Superior temporal gyrus (tissue), 1 donor: ENCODE measurements at regions not wholly inside any gene's neighbourhood (a gene's known extent, or its start where the extent isn't known, plus 50 kb on each side); places are given as distances from the start of the nearest gene placed in this dataset.

Experiments
- DNase-seq: peaks from one replicate; pipeline ENCODE4 v3.0.0-alpha.2; 2016; ENCODE audit errors: extremely low spot score

DNA sequence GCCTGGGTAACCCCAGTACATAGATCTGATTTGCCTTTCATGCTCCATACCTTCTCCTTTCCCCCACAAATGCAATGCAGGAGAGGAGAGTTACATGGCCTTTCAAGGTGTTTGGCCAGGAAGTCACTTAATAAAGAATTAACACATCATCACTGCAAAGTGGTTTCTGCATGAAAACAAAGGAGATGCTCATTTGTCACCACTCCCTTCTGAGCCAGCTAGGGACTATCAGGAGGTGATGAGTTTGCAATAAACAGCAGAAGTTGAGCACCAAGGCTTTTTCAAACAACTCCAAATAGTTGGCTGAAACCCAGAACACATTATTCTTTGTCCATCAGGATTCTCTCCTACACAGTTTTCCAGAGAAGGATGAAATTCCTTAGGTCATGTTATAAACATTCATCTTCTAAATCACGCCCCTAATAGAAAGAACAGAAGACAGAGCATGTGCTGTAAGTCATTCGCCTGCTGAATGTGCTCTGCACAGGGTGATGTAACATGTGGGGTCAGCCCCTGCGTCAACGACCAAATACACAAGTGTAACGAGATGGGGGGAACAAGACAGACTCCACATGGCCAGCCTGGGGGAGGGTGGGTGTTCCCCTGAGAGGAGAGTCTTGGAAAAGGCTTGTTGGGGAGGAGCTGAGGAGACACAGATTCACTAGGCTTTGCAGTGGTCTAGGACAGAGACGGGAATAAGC is 87.3 kb upstream of the RMDN2 start:
- no peak for DNase-seq

- no peak for DNase-seq
These were observed 86.4 kb upstream of the RMDN2 start for GRCh38 chr2:37838541-37839167.

DNA sequence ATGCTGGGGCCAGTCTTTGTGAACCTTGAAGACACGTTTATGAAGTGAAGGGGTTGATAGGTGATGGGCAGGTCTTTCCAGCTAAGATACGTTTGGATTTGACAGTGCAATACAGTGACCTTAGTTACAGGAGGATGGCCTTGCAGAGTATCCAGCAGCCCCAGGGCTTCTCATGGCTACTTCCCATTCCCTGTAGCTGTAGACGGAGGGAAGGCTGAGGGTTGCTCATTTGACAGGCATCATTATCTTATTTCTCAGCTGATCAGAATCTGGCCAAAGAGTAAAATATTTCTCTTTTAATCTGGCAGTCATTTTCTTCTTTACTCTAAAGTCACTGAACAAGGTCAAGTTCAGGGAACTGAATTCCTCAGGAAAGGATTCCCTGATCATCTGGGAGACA is 85.1 kb upstream of the RMDN2 start:
- no peak for DNase-seq

GRCh38 chr2:37842732-37843440 is 82.2 kb upstream of the RMDN2 start:
- DNase-seq, result no peak

GRCh38 chr2:37843556-37843955 is 81.5 kb upstream of the RMDN2 start:
- DNase-seq, result no peak

DNA sequence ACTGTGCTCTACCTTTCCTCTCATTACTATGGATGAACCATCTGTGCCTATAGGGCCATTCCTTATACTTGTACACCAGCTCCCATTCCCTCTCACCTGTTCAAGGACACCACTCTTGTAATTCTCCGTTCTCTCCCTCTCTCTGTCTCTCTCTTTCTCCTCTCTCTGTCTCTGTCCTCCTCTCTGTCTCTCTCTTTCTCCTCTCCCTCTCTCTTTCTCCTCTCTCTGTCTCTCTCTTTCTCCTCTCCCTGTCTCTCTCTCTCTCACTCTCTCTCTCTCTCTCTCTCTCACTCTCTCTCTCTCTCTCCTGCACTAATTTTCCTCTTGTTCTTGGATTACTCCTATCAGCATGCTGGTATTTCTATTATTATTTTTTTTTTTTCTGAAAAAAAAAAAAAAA is 78.9 kb upstream of the RMDN2 start:
- DNase-seq, result no peak

- no peak for DNase-seq
These were observed 77.3 kb upstream of the RMDN2 start for GRCh38 chr2:37847792-37848191.

- DNase-seq, result no peak
These were observed 76.6 kb upstream of the RMDN2 start for GRCh38 chr2:37848451-37848850.

DNA sequence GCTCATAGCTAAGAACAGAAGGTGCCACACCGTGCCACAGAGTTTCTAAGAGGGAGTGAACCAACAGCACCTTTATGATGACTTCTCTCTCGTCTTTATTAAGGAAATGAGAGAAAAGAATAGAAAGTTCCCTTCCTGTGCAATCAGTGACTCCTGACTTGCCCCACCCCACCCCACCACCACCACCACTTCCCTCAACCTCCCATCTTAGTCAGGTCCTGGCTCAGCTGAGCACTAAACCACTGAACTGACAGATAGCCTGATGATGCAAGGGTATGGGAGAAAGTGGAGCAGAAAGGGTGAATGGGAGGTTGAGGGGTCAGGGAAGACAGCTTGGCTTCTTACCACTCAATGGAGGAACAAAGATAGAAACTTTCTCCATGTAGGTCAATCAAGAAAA is 75.2 kb upstream of the RMDN2 start:
- no peak for DNase-seq

- no peak for DNase-seq
These were observed 73.7 kb upstream of the RMDN2 start for GRCh38 chr2:37851428-37851827.

- no peak for DNase-seq
These were observed 73.1 kb upstream of the RMDN2 start for GRCh38 chr2:37851828-37852584.

GRCh38 chr2:37852585-37853014 is 72.5 kb upstream of the RMDN2 start:
- no peak for DNase-seq

DNA sequence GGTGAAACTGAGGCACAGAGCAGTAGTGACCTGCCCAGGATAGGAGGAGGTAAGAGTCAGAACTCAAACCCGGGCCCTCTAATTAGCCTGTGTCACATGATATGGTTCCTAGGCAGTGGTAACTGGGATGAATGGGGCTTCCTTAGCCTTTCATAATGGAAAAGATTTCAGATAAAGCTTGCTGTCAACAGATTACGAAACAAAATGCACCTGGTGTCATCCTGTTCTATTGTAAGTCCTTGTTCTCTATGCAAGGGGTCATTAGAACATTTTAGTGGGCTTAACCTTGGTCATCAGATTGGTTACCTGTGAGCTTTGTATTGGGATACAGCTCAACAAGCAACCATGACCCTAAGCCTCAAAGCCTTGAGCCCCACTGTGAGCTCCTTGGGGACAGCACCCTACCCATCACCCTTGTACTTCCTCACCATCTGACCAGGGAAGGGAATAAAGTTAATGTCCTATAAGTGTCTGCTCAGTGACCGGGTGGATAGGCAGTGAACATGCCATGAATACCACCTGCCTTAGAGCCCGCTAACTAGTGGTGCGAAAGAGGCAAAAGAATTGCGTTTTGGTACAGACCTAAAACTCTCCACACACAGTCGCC is 70.3 kb upstream of the RMDN2 start:
- DNase-seq, result no peak

DNA sequence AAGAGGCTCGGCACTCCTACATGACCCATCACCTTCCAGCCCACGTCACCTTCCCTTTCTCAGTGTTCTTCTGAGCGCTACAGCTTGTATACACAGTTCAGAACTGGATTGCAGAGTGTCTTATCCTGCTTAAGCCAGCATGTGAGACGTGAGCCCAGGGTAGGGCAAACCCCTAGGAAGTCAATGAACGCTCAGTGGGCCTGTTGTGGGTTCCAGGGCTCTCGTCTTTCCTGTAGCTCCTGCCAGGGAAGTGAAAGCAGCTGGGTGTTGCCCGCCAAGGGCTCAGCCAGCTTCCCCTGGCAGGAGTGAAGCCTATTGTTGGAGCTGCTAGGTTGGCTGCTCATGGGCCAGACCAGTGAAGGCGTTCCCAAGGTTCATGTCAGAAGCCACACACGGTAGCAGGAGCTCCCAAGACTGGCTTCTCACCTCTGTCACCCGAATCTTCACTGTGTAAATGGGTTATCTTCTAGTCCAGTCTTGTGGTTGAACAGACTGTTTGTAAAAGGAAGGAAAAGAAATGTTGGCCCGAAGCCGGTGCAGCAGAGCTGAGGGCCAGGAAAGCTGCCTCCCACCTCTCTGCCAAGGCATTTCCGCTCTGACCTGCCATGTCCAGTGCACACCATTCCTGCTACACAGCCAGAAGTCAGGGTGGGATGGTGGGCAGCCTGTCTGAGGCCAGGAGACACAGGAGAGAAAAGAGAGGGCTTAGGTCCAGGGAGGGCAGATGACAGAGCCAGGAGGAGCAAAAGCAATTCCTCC is 69.6 kb upstream of the RMDN2 start:
- DNase-seq, result no peak

DNA sequence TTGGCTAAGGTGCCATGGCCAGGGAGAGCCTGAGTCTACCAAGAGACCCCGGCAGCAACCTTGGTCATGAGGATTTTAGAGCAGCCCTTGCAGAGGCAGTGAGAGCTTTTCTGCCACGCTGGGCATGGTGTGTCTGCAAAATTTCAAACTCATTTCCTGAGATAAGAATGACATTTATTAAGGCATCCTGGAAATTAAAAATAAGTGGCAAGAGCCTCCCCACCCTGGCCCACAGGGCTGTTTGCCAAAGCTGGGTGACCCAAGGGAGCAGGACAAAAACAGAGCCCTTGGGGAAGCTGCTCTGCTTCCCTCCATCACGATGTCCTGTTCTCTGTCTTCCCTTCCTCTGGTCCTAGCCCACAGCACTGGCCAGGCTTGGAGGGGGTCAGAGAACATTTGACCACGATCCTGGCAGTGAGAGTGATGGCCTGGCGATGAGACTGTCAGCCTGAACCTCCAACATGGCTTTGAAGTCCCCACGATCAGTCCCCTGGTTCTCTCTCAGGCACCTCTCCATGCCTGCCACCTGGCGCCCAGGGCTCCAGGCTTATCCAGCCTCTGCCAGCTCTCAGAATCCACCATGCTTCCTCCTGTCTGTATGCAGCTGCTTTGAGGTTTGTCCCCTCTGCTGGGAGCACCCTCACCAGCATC is 68.9 kb upstream of the RMDN2 start:
- no peak for DNase-seq

- DNase-seq, result no peak
These were observed 67.3 kb upstream of the RMDN2 start for GRCh38 chr2:37857575-37858399.

DNA sequence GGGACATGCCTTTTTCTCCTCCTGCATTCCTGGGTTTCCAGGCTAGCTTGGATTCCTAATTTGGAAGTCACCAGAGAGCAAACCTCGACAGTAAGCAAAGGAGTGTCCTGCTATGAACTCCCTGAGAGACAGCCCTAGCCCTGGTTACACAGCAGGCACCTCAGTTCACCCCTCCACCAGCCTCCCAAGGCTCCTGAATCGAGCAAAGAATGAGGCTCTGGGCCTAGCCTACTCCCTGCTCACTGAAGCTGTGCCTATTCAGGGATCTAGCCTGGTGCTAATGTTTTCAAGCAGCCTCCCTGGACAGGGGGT is 66.7 kb upstream of the RMDN2 start:
- no peak for DNase-seq

- no peak for DNase-seq
These were observed 66.3 kb upstream of the RMDN2 start for GRCh38 chr2:37858725-37859267.

GRCh38 chr2:37862620-37863019 is 62.5 kb upstream of the RMDN2 start:
- DNase-seq, result no peak

- no peak for DNase-seq
These were observed 60.9 kb upstream of the RMDN2 start for GRCh38 chr2:37864217-37864616.
